ENCODE measurements at regions not wholly inside any gene's neighbourhood (a gene's known extent, or its start where the extent isn't known, plus 50 kb on each side); places are given as distances from the start of the nearest gene placed in this dataset.
"Not testable (repeated sequence)": the region's sequence is repeated elsewhere in the genome, so short reads cannot be mapped to it uniquely, and the experiment has no call there.

DNA sequence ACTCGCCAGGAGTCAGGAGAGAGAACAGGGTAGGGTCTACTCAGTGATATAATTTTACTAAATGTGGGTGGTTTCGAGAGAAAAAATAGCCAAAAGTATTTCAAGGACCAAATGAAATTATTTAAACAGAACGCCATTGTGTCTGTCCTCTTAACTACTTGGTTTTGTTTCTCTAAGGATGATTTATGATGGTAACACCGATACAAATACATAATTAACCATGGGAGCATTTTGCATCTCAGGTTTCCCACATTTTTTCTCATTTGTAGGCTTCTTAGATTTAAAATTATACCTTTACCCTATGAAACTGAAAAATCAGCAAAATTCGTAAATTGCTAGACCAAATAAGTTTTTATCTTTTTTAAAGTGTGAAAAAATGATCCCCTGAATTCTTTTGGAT, 188.2 kb downstream of the ZFP64 start:
- H3K27ac ChIP-seq (ENCODE audit: insufficient read depth, low read length, poor library complexity, severe bottlenecking): no peak overlapping the region
- Mint-ChIP-seq H3K4me1 (no peaks in the 10 kb centered on the region), H3K4me3 (no peak overlapping the region), H3K9me3 (peaks cover 0 to 5% (median 0%) of the 10 kb centered on the region in 7 donors), H3K27me3 (peaks cover 18% of the 10 kb centered on the region), H3K27ac (no peak overlapping the region), H3K36me3 (no peaks in the 10 kb centered on the region)
- no peaks in the 10 kb centered on the region for H3K9me3 ChIP-seq (ENCODE audit: control insufficient read depth in 2 of 2, low read length in 2 of 2)
- H3K27me3 ChIP-seq (ENCODE audit: control insufficient read depth, insufficient read depth, low read length): no peaks in the 10 kb centered on the region
- ATAC-seq (ENCODE audit: low read depth in 2 of 2) (no peak), DNase-seq (no peak)
- H3K4me1 ChIP-seq (ENCODE audit: control insufficient read depth, insufficient read depth, low read length, poor library complexity, severe bottlenecking): no peaks in the 10 kb centered on the region
- no peak overlapping the region for H3K4me3 ChIP-seq (ENCODE audit: low read depth, low read length)
- H3K36me3 ChIP-seq (ENCODE audit: control insufficient read depth, insufficient read depth, low read length): no peaks in the 10 kb centered on the region

DNA sequence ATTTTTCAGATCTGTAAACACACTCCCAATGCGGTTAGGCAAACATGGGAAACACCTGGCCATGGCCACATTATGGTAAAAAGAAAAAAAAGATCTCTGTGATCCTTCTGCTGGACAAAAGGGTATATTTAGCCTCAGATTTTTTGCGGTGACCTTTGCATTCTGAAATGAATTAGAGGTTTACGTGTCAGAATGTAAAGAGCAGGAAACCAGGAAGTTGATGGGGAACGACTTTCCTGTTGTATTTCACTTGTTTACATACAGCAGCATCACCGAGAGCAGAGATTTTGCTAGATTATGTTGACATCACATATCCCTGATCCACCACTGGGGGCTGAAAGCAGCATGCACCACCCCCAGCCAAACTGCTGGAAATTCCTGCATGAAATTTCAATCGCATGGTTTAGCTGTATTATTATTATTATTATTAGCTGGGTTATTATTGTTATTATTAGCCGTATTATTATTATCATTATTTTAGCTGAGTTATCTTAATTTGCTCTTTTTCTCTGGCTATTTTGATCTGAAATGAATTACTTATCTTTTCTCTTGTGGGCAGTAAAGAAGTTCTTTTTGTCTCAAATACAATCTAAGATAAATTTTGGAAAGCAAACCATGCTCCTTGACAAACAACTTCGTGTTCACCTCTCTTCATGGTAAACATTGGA, 189.4 kb downstream of the ZFP64 start:
- no peak for DNase-seq
- H3K27me3 ChIP-seq (ENCODE audit: control insufficient read depth, insufficient read depth, low read length): no peaks in the 10 kb centered on the region
- no peaks in the 10 kb centered on the region for H3K9me3 ChIP-seq (ENCODE audit: control insufficient read depth in 2 of 2, low read length in 2 of 2)
- Mint-ChIP-seq H3K27me3 (peaks cover 18% of the 10 kb centered on the region), H3K27ac (no peak overlapping the region), H3K36me3 (no peaks in the 10 kb centered on the region), H3K9me3 (peaks cover 0 to 4% (median 0%) of the 10 kb centered on the region in 7 donors), H3K4me1 (no peaks in the 10 kb centered on the region), H3K4me3 (no peak overlapping the region)
- H3K4me3 ChIP-seq (ENCODE audit: low read depth, low read length): no peak overlapping the region
- H3K27ac ChIP-seq (ENCODE audit: insufficient read depth, low read length, poor library complexity, severe bottlenecking): no peak overlapping the region
- no peaks in the 10 kb centered on the region for H3K4me1 ChIP-seq (ENCODE audit: control insufficient read depth, insufficient read depth, low read length, poor library complexity, severe bottlenecking)
- H3K36me3 ChIP-seq (ENCODE audit: control insufficient read depth, insufficient read depth, low read length): no peaks in the 10 kb centered on the region
- no peak for ATAC-seq (ENCODE audit: low read depth in 2 of 2)

DNA sequence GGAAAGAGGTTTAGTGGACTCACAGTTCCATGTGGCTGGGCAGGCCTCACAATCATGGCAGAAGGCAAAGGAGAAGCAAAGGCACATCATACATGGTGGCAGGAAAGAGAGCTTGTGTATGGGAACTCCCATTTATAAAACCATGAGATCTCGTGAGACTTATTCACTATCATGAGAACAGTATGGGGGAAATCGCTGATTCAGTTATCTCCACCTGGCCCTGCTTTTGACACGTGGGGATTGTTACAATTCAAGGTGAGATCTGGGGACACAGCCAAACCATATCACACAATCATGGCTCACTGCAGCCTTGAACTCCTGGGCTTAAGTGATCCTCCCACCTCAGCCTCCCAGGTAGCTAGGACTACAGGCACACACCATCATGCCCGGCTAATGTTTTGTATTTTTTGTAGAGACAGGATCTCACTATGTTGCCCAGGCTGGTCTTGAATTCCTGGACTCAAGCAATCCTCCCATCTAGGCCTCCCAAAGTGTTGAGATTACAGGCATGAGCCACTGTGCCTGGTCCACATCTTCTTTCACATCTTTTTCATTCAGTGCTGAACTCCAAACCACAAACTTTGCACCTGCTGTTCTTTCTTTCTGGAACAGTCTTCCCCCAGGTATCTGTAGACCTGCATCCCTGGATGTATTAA, 194.2 kb downstream of the ZFP64 start:
- H3K4me1 Mint-ChIP-seq; H3K27me3 ChIP-seq (ENCODE audit: control insufficient read depth, insufficient read depth, low read length); H3K36me3 ChIP-seq (ENCODE audit: control insufficient read depth, insufficient read depth, low read length); H3K4me3 ChIP-seq (ENCODE audit: low read depth, low read length); H3K4me1 ChIP-seq (ENCODE audit: control insufficient read depth, insufficient read depth, low read length, poor library complexity, severe bottlenecking); H3K9me3 Mint-ChIP-seq; H3K36me3 Mint-ChIP-seq; H3K27ac ChIP-seq (ENCODE audit: insufficient read depth, low read length, poor library complexity, severe bottlenecking); H3K27me3 Mint-ChIP-seq; H3K9me3 ChIP-seq (ENCODE audit: control insufficient read depth in 2 of 2, low read length in 2 of 2); H3K4me3 Mint-ChIP-seq; ATAC-seq (ENCODE audit: low read depth in 2 of 2); DNase-seq: not testable (repeated sequence)
- H3K27ac Mint-ChIP-seq: peak overlapping the region in 1 of 3 donors; percentile 16

DNA sequence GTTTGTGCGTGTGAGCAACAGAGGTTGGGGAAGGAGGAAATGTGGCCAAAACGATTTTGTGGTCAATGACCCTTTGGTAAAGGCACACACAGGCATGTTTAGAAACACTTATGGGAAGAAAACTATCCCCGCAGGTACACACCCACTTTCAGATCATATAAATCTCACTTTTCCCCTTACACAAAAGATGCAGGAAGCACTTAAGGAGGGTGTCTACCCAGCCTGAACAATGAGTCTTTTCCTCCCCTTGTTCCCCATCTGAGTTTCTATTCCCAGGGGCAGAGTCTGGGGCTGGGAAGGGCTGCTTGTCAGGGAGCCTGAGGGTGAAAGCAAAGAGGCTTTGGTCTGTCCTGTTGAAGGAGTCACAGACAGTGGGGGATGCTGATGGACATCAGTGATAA, 193.2 kb upstream of the SALL4 start:
- H3K27me3 ChIP-seq (ENCODE audit: control insufficient read depth, insufficient read depth, low read length): peaks cover 1% of the 10 kb centered on the region
- no peaks in the 10 kb centered on the region for H3K4me1 ChIP-seq (ENCODE audit: control insufficient read depth, insufficient read depth, low read length, poor library complexity, severe bottlenecking)
- H3K4me1 Mint-ChIP-seq: no peaks in the 10 kb centered on the region
- no peaks in the 10 kb centered on the region for H3K9me3 ChIP-seq (ENCODE audit: control insufficient read depth in 2 of 2, low read length in 2 of 2)
- DNase-seq (no peak), ATAC-seq (ENCODE audit: low read depth in 2 of 2) (no peak)
- H3K36me3 ChIP-seq (ENCODE audit: control insufficient read depth, insufficient read depth, low read length): no peaks in the 10 kb centered on the region
- no peak overlapping the region for H3K27ac Mint-ChIP-seq
- H3K27ac ChIP-seq (ENCODE audit: insufficient read depth, low read length, poor library complexity, severe bottlenecking): no peak overlapping the region
- no peak overlapping the region for H3K4me3 Mint-ChIP-seq
- no peaks in the 10 kb centered on the region for H3K9me3 Mint-ChIP-seq
- H3K36me3 Mint-ChIP-seq: no peaks in the 10 kb centered on the region
- H3K27me3 Mint-ChIP-seq: no peaks in the 10 kb centered on the region
- no peak overlapping the region for H3K4me3 ChIP-seq (ENCODE audit: low read depth, low read length)

DNA sequence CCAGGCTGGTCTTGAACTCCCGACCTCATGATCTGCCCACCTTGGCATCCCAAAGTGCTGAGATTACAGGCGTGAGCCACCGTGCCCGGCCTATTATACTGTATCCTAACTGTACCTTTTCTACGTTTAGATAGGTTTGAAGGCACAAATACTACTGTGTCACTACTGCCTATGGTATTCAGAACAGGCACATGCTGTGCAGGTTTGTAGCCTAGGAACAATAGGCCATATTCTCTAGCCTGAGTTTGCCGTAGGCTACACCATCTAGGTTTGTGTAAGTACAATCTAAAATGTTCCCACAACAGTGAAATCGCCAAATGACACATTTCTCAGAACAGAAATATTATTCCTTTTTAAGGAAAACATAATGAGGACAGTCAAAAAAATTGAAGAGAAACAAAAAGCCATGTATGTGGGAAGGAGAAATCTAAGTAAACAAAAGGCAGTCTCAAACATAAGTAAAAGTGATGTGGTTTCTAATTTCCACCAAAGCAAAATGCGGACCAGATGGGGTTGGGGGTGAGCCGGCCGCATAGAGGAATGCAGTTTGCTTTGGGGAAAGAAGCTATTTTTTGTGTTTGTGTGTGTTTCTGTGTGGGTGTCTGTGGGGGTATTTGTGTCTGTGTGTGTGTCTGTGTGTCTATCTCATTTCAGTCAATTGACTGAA, 192.6 kb upstream of the SALL4 start:
- no peak for DNase-seq
- Mint-ChIP-seq H3K9me3 (no peaks in the 10 kb centered on the region), H3K27me3 (no peaks in the 10 kb centered on the region), H3K4me3 (no peak overlapping the region), H3K36me3 (no peaks in the 10 kb centered on the region), H3K4me1 (no peaks in the 10 kb centered on the region), H3K27ac (no peak overlapping the region)
- Histone ChIP-seq H3K27me3 (ENCODE audit: control insufficient read depth, insufficient read depth, low read length) (peaks cover 1% of the 10 kb centered on the region), H3K4me3 (ENCODE audit: low read depth, low read length) (no peak overlapping the region), H3K9me3 (ENCODE audit: control insufficient read depth in 2 of 2, low read length in 2 of 2) (no peaks in the 10 kb centered on the region), H3K36me3 (ENCODE audit: control insufficient read depth, insufficient read depth, low read length) (no peaks in the 10 kb centered on the region), H3K27ac (ENCODE audit: insufficient read depth, low read length, poor library complexity, severe bottlenecking) (no peak overlapping the region), H3K4me1 (ENCODE audit: control insufficient read depth, insufficient read depth, low read length, poor library complexity, severe bottlenecking) (no peaks in the 10 kb centered on the region)
- no peak for ATAC-seq (ENCODE audit: low read depth in 2 of 2)

DNA sequence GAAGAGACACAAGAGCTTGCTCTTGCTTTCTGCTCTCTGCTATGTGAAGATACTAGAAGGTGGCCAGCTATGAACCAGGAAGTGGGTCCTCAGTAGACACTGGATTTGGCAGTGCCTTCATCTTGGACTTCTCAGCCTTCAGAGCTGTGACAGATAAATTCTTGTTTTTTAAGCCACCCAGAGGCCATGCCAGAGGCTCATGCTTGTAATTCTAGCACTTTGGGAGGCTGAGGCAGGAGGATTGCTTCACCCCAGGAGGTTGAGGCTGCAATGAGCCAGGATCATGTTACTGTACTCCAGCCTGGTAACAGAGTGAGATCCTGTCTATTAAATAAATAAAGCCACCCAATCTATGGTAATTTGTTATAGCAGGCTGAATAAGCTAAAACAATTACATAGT, 185.5 kb upstream of the SALL4 start:
- no peaks in the 10 kb centered on the region for H3K4me1 Mint-ChIP-seq
- H3K27ac Mint-ChIP-seq: no peak overlapping the region
- H3K4me3 Mint-ChIP-seq: no peak overlapping the region
- H3K4me3 ChIP-seq (ENCODE audit: low read depth, low read length): no peak overlapping the region
- no peaks in the 10 kb centered on the region for H3K9me3 ChIP-seq (ENCODE audit: control insufficient read depth in 2 of 2, low read length in 2 of 2)
- no peaks in the 10 kb centered on the region for H3K36me3 ChIP-seq (ENCODE audit: control insufficient read depth, insufficient read depth, low read length)
- H3K36me3 Mint-ChIP-seq: no peaks in the 10 kb centered on the region
- peaks cover 1% of the 10 kb centered on the region for H3K27me3 ChIP-seq (ENCODE audit: control insufficient read depth, insufficient read depth, low read length)
- H3K27me3 Mint-ChIP-seq: no peaks in the 10 kb centered on the region
- no peak overlapping the region for H3K27ac ChIP-seq (ENCODE audit: insufficient read depth, low read length, poor library complexity, severe bottlenecking)
- no peaks in the 10 kb centered on the region for H3K4me1 ChIP-seq (ENCODE audit: control insufficient read depth, insufficient read depth, low read length, poor library complexity, severe bottlenecking)
- H3K9me3 Mint-ChIP-seq: peaks cover 0 to 1% (median 0%) of the 10 kb centered on the region in 7 donors
- ATAC-seq (ENCODE audit: low read depth in 2 of 2): no peak
- no peak for DNase-seq

DNA sequence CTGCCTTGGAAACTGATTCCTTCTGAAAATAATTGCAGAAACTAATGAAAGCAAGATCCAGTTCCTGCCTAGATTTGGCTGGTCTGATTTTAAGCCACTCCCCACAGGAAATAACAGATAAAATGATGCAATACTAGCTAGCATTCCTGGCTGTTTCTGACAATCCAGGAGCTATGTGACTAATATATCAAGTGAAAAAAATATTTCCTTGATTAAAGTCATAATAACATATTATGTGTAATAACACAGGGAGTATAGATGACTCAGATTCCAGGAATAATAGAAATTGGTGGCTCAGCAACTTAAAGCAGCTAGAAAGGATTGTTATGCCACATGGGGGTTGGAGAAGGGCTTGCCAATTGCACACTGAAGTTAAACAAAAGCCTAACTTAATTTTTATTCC, 182.7 kb upstream of the SALL4 start:
- DNase-seq (no peak), ATAC-seq (ENCODE audit: low read depth in 2 of 2) (no peak)
- no peaks in the 10 kb centered on the region for H3K4me1 Mint-ChIP-seq
- H3K36me3 ChIP-seq (ENCODE audit: control insufficient read depth, insufficient read depth, low read length): no peaks in the 10 kb centered on the region
- no peak overlapping the region for H3K4me3 ChIP-seq (ENCODE audit: low read depth, low read length)
- no peak overlapping the region for H3K4me3 Mint-ChIP-seq
- no peaks in the 10 kb centered on the region for H3K4me1 ChIP-seq (ENCODE audit: control insufficient read depth, insufficient read depth, low read length, poor library complexity, severe bottlenecking)
- no peaks in the 10 kb centered on the region for H3K36me3 Mint-ChIP-seq
- no peaks in the 10 kb centered on the region for H3K27me3 Mint-ChIP-seq
- H3K9me3 Mint-ChIP-seq: peaks cover 0 to 1% (median 0%) of the 10 kb centered on the region in 7 donors
- no peak overlapping the region for H3K27ac ChIP-seq (ENCODE audit: insufficient read depth, low read length, poor library complexity, severe bottlenecking)
- H3K9me3 ChIP-seq (ENCODE audit: control insufficient read depth in 2 of 2, low read length in 2 of 2): no peaks in the 10 kb centered on the region
- H3K27ac Mint-ChIP-seq: no peak overlapping the region
- no peaks in the 10 kb centered on the region for H3K27me3 ChIP-seq (ENCODE audit: control insufficient read depth, insufficient read depth, low read length)

DNA sequence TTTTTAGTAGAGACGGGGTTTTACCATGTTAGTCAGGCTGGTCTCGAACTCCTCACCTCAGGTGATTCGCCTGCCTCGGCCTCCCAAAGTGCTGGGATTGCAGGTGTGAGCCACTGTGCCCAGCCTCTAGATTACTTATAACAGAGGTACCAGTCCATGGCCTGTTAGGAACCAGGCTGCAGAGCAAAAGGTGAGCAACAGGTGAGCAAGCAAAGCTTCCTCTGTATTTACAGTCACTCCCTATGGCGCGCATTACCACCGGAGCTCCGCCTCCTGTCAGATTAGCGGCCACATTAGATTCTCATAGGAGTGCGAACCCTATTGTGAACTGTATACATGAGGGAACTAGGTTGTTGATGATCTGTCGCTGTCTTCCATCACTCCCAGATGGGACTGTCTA, 178.0 kb upstream of the SALL4 start:
- H3K9me3 Mint-ChIP-seq: peaks cover 0 to 14% (median 2%) of the 10 kb centered on the region in 7 donors
- H3K27ac ChIP-seq (ENCODE audit: insufficient read depth, low read length, poor library complexity, severe bottlenecking): no peak overlapping the region
- peaks cover 5% of the 10 kb centered on the region for H3K27me3 Mint-ChIP-seq
- no peaks in the 10 kb centered on the region for H3K4me1 Mint-ChIP-seq
- no peaks in the 10 kb centered on the region for H3K36me3 ChIP-seq (ENCODE audit: control insufficient read depth, insufficient read depth, low read length)
- ATAC-seq (ENCODE audit: low read depth in 2 of 2) (no peak), DNase-seq (no peak)
- no peak overlapping the region for H3K4me3 Mint-ChIP-seq
- no peaks in the 10 kb centered on the region for H3K27me3 ChIP-seq (ENCODE audit: control insufficient read depth, insufficient read depth, low read length)
- H3K4me1 ChIP-seq (ENCODE audit: control insufficient read depth, insufficient read depth, low read length, poor library complexity, severe bottlenecking): no peaks in the 10 kb centered on the region
- H3K4me3 ChIP-seq (ENCODE audit: low read depth, low read length): no peak overlapping the region
- H3K36me3 Mint-ChIP-seq: no peaks in the 10 kb centered on the region
- no peak overlapping the region for H3K27ac Mint-ChIP-seq
- H3K9me3 ChIP-seq (ENCODE audit: control insufficient read depth in 2 of 2, low read length in 2 of 2): no peaks in the 10 kb centered on the region

All from CD4-positive, CD25-positive, alpha-beta regulatory T cell (primary cell).